SK-N-SH (cell line): ENCODE measurements at regions not wholly inside any gene's neighbourhood (a gene's known extent, or its start where the extent isn't known, plus 50 kb on each side); places are given as distances from the start of the nearest gene placed in this dataset.
A peak's percentile ranks its signal among the peaks of the same experiment; 100 is the strongest.

ENCODE experiments used
- CTCF ChIA-PET: fragments of 300-600, 350-600 bp; formaldehyde crosslinking; extraction: SDS; loops from one replicate; lab custom pipeline; 2021; lab: Yijun Ruan, JAX
- POLR2A ChIA-PET: fragments of 350-600 bp; sonication (Branson Sonifier 250); formaldehyde crosslinking; extraction: SDS; loops from one replicate; lab custom pipeline; 2020; ENCODE audit warnings: antibody characterized with exemption, inconsistent platforms; lab: Yijun Ruan, JAX
- DNase-seq: peaks from one replicate; pipeline ENCODE4 v3.0.0; 2012
- H2AFZ ChIP-seq: fragments of 200-600 bp; sonication (generic); 2 replicates; pipeline ENCODE4 v1.8.1; 2016; ENCODE audit warnings: antibody characterized with exemption, mild to moderate bottlenecking, low read depth
- H3F3A ChIP-seq: fragments of 200-600 bp; sonication (generic); replicated peaks from 2 replicates; pipeline ENCODE3; 2016; ENCODE audit warnings: antibody characterized with exemption, mild to moderate bottlenecking; ENCODE audit not compliant: insufficient read depth
- H3K27ac ChIP-seq, 2 experiments: fragments of 200-500 bp in 1 of 2; fragments of 200-600 bp in 1 of 2; sonication (Bioruptor generic) in 1 of 2; sonication (generic), shearing (Covaris generic) in 1 of 2; 2 replicates each; pipeline versions ENCODE4 v1.5.1 to v1.6.1; 2014 to 2016; ENCODE audit warnings: low read depth in 2 of 2, inconsistent platforms in 1 of 2, low read length in 1 of 2, mild to moderate bottlenecking in 1 of 2, mixed read lengths in 1 of 2
- H3K27me3 ChIP-seq: fragments of 200-600 bp; sonication (generic), shearing (Covaris generic); 2 replicates; pipeline ENCODE4 v1.6.1; 2016; ENCODE audit warnings: mixed run types; ENCODE audit not compliant: insufficient read depth
- H3K36me3 ChIP-seq, 2 experiments: fragments of 200-500 bp in 1 of 2; fragments of 200-600 bp in 1 of 2; sonication (Bioruptor generic) in 1 of 2; sonication (generic) in 1 of 2; replicated peaks in 1 of 2; 2 replicates each; pipeline versions ENCODE3 to v1.5.1; 2014 to 2016; ENCODE audit warnings: low read length in 1 of 2, mild to moderate bottlenecking in 1 of 2; ENCODE audit not compliant: insufficient read depth in 2 of 2, control insufficient read depth in 1 of 2
- H3K4me1 ChIP-seq, 2 experiments: fragments of 200-500 bp in 1 of 2; fragments of 200-600 bp in 1 of 2; sonication (Bioruptor generic) in 1 of 2; sonication (generic), shearing (Covaris generic) in 1 of 2; 2 replicates each; pipeline versions ENCODE4 v1.5.1 to v1.6.1; 2014 to 2016; ENCODE audit warnings: low read depth in 1 of 2, low read length in 1 of 2, mixed run types in 1 of 2; ENCODE audit not compliant: insufficient read depth in 2 of 2, control insufficient read depth in 1 of 2
- H3K4me2 ChIP-seq: fragments of 200-600 bp; sonication (generic), shearing (Covaris generic); 2 replicates; pipeline ENCODE4 v1.6.1; 2017; ENCODE audit warnings: mixed run types
- H3K4me3 ChIP-seq, 2 experiments: fragments of 200-500 bp in 1 of 2; fragments of 200-600 bp in 1 of 2; sonication (Bioruptor generic) in 1 of 2; sonication (generic), shearing (Covaris generic) in 1 of 2; 2 replicates each; pipeline versions ENCODE4 v1.5.1 to v1.8.1; 2014 to 2016; ENCODE audit warnings: low read depth in 2 of 2, inconsistent platforms in 1 of 2, low read length in 1 of 2, mild to moderate bottlenecking in 1 of 2, mixed read lengths in 1 of 2, moderate library complexity in 1 of 2
- H3K79me2 ChIP-seq: fragments of 200-600 bp; sonication (generic); 2 replicates; pipeline ENCODE4 v1.8.1; 2017; ENCODE audit warnings: mild to moderate bottlenecking; ENCODE audit not compliant: insufficient read depth
- H3K9ac ChIP-seq: fragments of 200-600 bp; sonication (generic); 2 replicates; pipeline ENCODE4 v1.6.1; 2017; ENCODE audit warnings: mixed run types
- H3K9me2 ChIP-seq: fragments of 200-600 bp; sonication (generic); 2 replicates; pipeline ENCODE4 v1.6.1; 2017; ENCODE audit warnings: mixed run types
- H3K9me3 ChIP-seq: fragments of 200-600 bp; sonication (generic); 2 replicates; pipeline ENCODE4 v1.6.1; 2017; ENCODE audit warnings: mixed run types, mild to moderate bottlenecking, moderate library complexity
- H4K20me1 ChIP-seq: fragments of 200-600 bp; sonication (generic); 2 replicates; pipeline ENCODE4 v1.6.1; 2017; ENCODE audit warnings: mild to moderate bottlenecking, mixed run types; ENCODE audit not compliant: insufficient read depth
- CHD2 ChIP-seq: fragments of 150-350 bp; IDR thresholded peaks from 2 replicates; pipeline ENCODE4 v1.6.1; 2018; ENCODE audit warnings: low read length; ENCODE audit not compliant: partially characterized antibody
- EP300 ChIP-seq, 2 experiments: IDR thresholded peaks; 2 replicates each; pipeline versions ENCODE4 v1.4.0 to v1.6.1; 2012; ENCODE audit warnings: borderline replicate concordance in 1 of 2, low read depth in 1 of 2, low read length in 1 of 2
- FOXJ3 ChIP-seq: sonication (generic); formaldehyde crosslinking; IDR thresholded peaks from 2 replicates; pipeline ENCODE4 v1.5.1; 2020; ENCODE audit warnings: mild to moderate bottlenecking, missing genetic modification reagents
- FOXM1 ChIP-seq: IDR thresholded peaks from 2 replicates; pipeline ENCODE4 v1.4.0; 2012; ENCODE audit warnings: low read depth, mild to moderate bottlenecking
- GABPA ChIP-seq: IDR thresholded peaks from 2 replicates; pipeline ENCODE4 v1.4.0; 2012; ENCODE audit warnings: low read depth, mild to moderate bottlenecking
- GATA2 ChIP-seq: sonication (generic); formaldehyde crosslinking; IDR thresholded peaks from 2 replicates; pipeline ENCODE4 v1.5.0; 2020; ENCODE audit warnings: mild to moderate bottlenecking, missing genetic modification reagents
- MEF2A ChIP-seq: IDR thresholded peaks from 2 replicates; pipeline ENCODE4 v1.4.0; 2012; ENCODE audit warnings: low read depth, borderline replicate concordance
- MXI1 ChIP-seq: IDR thresholded peaks from 2 replicates; pipeline ENCODE4 v1.6.1; 2012; ENCODE audit warnings: mild to moderate bottlenecking, low read depth, low read length, improper control_type of control experiment
- NFIC ChIP-seq: IDR thresholded peaks from 2 replicates; pipeline ENCODE4 v1.4.0; 2012; ENCODE audit warnings: borderline replicate concordance
- RAD21 ChIP-seq: IDR thresholded peaks from 2 replicates; pipeline ENCODE4 v1.6.1; 2012; ENCODE audit warnings: mild to moderate bottlenecking, low read length
- RFX5 ChIP-seq: IDR thresholded peaks from 2 replicates; pipeline ENCODE4 v1.6.1; 2012; ENCODE audit warnings: mild to moderate bottlenecking, improper control_type of control experiment, low read length
- RXRA ChIP-seq: IDR thresholded peaks from 2 replicates; pipeline ENCODE4 v1.4.0; 2012; ENCODE audit warnings: low read depth, mild to moderate bottlenecking, borderline replicate concordance
- TAF1 ChIP-seq: IDR thresholded peaks from 2 replicates; pipeline ENCODE4 v1.6.1; 2012; ENCODE audit warnings: low read depth, mild to moderate bottlenecking, low read length, moderate library complexity, borderline replicate concordance
- YY1 ChIP-seq: IDR thresholded peaks from 2 replicates; pipeline ENCODE4 v1.4.0; 2012; ENCODE audit warnings: low read depth, mild to moderate bottlenecking
- WGBS: methylation state at CpG from one replicate; pipeline ENCODE4 v1.1.6; 2017; ENCODE audit warnings: low lambda C conversion rate; 5-methylcytosine and 5-hydroxymethylcytosine counted together
- TF ChIP-seq, protein P1 (sequence below): IDR thresholded peaks from 2 replicates; pipeline ENCODE4 v1.6.1; 2012; ENCODE audit warnings: mild to moderate bottlenecking, low read depth, low read length, moderate library complexity
- TF ChIP-seq, protein P2 (sequence below): IDR thresholded peaks from 2 replicates; pipeline ENCODE4; 2012

DNA sequence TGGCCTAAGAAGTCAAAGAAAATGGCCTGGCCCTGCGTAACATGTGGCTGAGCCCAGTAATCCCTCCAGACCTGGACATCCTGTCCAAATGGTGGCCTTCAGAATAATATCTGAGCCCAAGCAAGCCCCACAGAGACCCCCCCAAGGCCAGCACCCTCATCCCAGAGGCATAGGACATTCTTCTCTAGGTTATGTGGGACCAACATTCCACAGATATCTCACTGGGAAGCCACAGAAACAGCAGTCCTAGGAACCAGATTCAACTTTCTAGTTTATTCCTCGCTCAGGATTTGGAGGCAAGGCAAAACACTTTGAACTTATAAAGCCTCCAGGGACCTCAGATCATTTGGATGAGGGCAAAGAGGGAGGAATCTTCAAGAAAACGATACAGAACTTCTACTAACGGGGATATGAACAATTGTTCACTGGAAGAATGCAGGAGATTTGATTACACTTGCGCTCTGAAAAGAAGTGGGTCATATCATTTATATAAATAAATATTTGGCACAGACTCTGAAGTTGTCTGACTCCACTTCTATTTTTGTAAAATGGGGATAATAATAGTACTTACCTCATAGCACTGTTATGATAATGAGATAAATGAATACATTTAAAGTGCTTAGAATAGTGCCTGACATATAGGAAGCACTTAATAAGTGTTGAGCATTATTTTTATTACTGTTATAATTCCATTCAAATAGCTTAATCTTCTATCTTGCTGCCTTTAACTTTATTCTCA is 171.5 kb downstream of the NUAK1 start:
- H3K79me2 ChIP-seq, result no peaks in the 10 kb centered on the region
- no peaks in the 10 kb centered on the region for H3K9me2 ChIP-seq
- no peaks in the 10 kb centered on the region for H3K27me3 ChIP-seq
- H2AFZ ChIP-seq, result no peak overlapping the region
- no peaks in the 10 kb centered on the region for H3K36me3 ChIP-seq
- no peak overlapping the region for H3K4me3 ChIP-seq
- DNase-seq, result no peak
- POLR2A ChIA-PET, result no interaction called here
- no peak overlapping the region for H3K9ac ChIP-seq
- CTCF ChIA-PET, result no interaction called here
- no peaks in the 10 kb centered on the region for H3K9me3 ChIP-seq
- 48% methylated on average over 5 of the region's 5 CpGs for WGBS
- H3K27ac ChIP-seq, result peak overlapping the region in 1 of 2 experiments; percentile 19; a peak in 2 of 4 replicates
- no peak for TF ChIP-seq TAF1
- peak; percentile 65; the same call in 1 of the 2 replicates for TF ChIP-seq MEF2A
- TF ChIP-seq, all 33 proteins: peak for 1
- Histone ChIP-seq H4K20me1 (no peaks in the 10 kb centered on the region), H3F3A (no peaks in the 10 kb centered on the region), H3K4me1 (no peaks in the 10 kb centered on the region; a peak in 1 of 4 replicates), H3K4me2 (no peak overlapping the region)

DNA sequence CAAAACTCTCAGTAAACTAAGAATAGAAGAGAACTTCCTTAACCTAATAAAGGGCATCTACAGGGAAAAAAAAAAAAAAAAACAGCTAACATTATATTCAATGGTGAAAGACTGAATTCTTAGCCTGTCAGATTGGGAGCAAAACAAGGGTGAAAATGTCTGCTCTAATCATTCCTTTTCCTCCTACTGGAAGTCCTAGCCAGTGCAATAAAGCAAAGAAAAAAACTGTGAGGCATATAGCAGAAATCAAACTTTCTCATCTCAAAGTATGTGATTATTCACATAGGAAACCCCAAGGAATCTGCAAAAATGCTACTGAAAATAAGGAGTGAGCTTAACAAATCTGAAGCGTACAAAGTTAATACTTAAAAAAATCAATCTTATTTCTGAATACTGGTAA is 170.7 kb downstream of the NUAK1 start:
- DNase-seq, result no peak
- TF ChIP-seq CHD2 (no peak), RAD21 (no peak), GABPA (no peak), MXI1 (no peak), YY1 (no peak), GATA2 (CRISPR knock-in tag) (no peak), FOXM1 (no peak), NFIC (no peak), MEF2A (no peak), EP300 (IDR thresholded peaks at IDR 0.05; ENCODE audit: borderline replicate concordance in 1 of 2, low read depth in 1 of 2, low read length in 1 of 2) (no peak), RFX5 (no peak), RXRA (no peak), FOXJ3 (CRISPR knock-in tag) (no peak)
- TF ChIP-seq, protein P1, sequence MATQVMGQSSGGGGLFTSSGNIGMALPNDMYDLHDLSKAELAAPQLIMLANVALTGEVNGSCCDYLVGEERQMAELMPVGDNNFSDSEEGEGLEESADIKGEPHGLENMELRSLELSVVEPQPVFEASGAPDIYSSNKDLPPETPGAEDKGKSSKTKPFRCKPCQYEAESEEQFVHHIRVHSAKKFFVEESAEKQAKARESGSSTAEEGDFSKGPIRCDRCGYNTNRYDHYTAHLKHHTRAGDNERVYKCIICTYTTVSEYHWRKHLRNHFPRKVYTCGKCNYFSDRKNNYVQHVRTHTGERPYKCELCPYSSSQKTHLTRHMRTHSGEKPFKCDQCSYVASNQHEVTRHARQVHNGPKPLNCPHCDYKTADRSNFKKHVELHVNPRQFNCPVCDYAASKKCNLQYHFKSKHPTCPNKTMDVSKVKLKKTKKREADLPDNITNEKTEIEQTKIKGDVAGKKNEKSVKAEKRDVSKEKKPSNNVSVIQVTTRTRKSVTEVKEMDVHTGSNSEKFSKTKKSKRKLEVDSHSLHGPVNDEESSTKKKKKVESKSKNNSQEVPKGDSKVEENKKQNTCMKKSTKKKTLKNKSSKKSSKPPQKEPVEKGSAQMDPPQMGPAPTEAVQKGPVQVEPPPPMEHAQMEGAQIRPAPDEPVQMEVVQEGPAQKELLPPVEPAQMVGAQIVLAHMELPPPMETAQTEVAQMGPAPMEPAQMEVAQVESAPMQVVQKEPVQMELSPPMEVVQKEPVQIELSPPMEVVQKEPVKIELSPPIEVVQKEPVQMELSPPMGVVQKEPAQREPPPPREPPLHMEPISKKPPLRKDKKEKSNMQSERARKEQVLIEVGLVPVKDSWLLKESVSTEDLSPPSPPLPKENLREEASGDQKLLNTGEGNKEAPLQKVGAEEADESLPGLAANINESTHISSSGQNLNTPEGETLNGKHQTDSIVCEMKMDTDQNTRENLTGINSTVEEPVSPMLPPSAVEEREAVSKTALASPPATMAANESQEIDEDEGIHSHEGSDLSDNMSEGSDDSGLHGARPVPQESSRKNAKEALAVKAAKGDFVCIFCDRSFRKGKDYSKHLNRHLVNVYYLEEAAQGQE, result no peak
- TF ChIP-seq, protein P2, sequence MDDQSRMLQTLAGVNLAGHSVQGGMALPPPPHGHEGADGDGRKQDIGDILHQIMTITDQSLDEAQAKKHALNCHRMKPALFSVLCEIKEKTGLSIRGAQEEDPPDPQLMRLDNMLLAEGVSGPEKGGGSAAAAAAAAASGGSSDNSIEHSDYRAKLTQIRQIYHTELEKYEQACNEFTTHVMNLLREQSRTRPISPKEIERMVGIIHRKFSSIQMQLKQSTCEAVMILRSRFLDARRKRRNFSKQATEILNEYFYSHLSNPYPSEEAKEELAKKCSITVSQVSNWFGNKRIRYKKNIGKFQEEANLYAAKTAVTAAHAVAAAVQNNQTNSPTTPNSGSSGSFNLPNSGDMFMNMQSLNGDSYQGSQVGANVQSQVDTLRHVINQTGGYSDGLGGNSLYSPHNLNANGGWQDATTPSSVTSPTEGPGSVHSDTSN, result no peak

More for the DNA sequence above, 170.7 kb downstream of the NUAK1 start:
- no peaks in the 10 kb centered on the region for H4K20me1 ChIP-seq
- no peaks in the 10 kb centered on the region; a peak in 1 of 4 replicates for H3K4me1 ChIP-seq
- H3K9me3 ChIP-seq, result no peaks in the 10 kb centered on the region
- ChIA-PET CTCF (no interaction called here), POLR2A (no interaction called here)
- no peaks in the 10 kb centered on the region for H3K9me2 ChIP-seq
- H3K4me2 ChIP-seq, result no peak overlapping the region
- no peaks in the 10 kb centered on the region for H3K79me2 ChIP-seq
- H3K27ac ChIP-seq, result no peak overlapping the region
- WGBS, result 93% methylated on average over 1 of the region's 1 CpG
- H3K4me3 ChIP-seq, result no peak overlapping the region
- H3K27me3 ChIP-seq, result no peaks in the 10 kb centered on the region
- H3F3A ChIP-seq, result no peaks in the 10 kb centered on the region
- H3K9ac ChIP-seq, result no peak overlapping the region
- H2AFZ ChIP-seq, result no peak overlapping the region
- H3K36me3 ChIP-seq, result no peaks in the 10 kb centered on the region
